ENCODE measurements at regions not wholly inside any gene's neighbourhood (a gene's known extent, or its start where the extent isn't known, plus 50 kb on each side); places are given as distances from the start of the nearest gene placed in this dataset.

GRCh38 chr4:135353008-135353407, 1151.4 kb upstream of the PABPC4L start:
- no peaks in the 10 kb centered on the region for H3K27me3 ChIP-seq (ENCODE audit: control insufficient read depth, insufficient read depth, low read length)
- WGBS (ENCODE audit: insufficient coverage, low lambda C conversion rate) = 82% methylated on average over 2 of the region's 3 CpGs
- DNase-seq = no peak
- H3K4me3 ChIP-seq (ENCODE audit: low read length) = no peak overlapping the region
- H3K4me1 ChIP-seq (ENCODE audit: control insufficient read depth, insufficient read depth, low read length) = no peaks in the 10 kb centered on the region
- no peaks in the 10 kb centered on the region for H3K9me3 ChIP-seq (ENCODE audit: control insufficient read depth, low read depth, low read length)
- H3K27ac ChIP-seq (ENCODE audit: low read length) = no peak overlapping the region
- H3K36me3 ChIP-seq (ENCODE audit: control insufficient read depth, insufficient read depth, low read length) = no peaks in the 10 kb centered on the region

- Histone ChIP-seq H3K27me3 (ENCODE audit: control insufficient read depth, insufficient read depth, low read length) (no peaks in the 10 kb centered on the region), H3K27ac (ENCODE audit: low read length) (no peak overlapping the region), H3K4me1 (ENCODE audit: control insufficient read depth, insufficient read depth, low read length) (no peaks in the 10 kb centered on the region), H3K36me3 (ENCODE audit: control insufficient read depth, insufficient read depth, low read length) (no peaks in the 10 kb centered on the region), H3K9me3 (ENCODE audit: control insufficient read depth, low read depth, low read length) (no peaks in the 10 kb centered on the region), H3K4me3 (ENCODE audit: low read length) (no peak overlapping the region)
- DNase-seq = no peak
- no CpG with 5 or more reads among the region's 2 CpGs for WGBS (ENCODE audit: insufficient coverage, low lambda C conversion rate)
Measured at GRCh38 chr4:135344492-135344891, 1142.9 kb upstream of the PABPC4L start.

DNA sequence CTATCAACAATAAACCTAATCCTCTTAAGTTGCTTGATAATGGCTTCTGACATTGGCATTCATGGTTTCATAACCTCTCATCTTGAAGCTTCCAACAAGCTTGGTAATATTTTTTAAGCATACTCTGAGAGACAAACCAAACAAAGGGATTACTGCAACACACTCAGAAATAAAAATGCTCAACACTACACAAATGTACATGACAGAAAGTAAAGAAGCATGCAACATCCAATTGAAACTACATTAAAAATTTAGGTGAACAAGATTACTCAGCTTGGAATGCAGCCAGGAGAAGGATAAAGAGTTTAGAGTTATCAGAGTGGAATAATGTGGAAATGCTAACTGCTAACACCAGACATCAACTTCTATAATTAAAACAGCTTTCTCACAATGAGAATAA, 1136.6 kb upstream of the PABPC4L start:
- H3K27ac ChIP-seq (ENCODE audit: low read length) = no peak overlapping the region

DNA sequence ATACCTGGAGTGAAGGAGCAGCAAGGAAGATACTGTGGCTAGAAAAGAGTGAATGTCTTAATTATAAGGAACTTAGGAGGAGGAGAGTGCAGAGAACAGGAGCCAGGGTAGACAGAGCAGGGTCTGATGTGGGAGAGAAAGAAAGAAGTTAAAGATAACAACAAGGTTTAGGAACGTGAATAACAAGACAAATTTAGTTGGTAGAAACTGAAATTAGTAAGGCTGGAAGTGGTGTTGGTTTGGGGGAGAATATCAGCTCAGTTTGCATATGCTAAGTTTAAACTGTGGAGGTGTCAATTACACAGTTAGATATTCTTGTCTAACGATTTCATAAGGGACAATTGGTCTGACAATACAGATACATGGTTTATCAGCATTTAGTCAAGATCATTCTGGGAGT, 1123.7 kb upstream of the PABPC4L start:
- H3K4me3 ChIP-seq (ENCODE audit: low read length) = no peak overlapping the region
- H3K36me3 ChIP-seq (ENCODE audit: control insufficient read depth, insufficient read depth, low read length) = no peaks in the 10 kb centered on the region
- DNase-seq = no peak
- no peaks in the 10 kb centered on the region for H3K9me3 ChIP-seq (ENCODE audit: control insufficient read depth, low read depth, low read length)
- no peak overlapping the region for H3K27ac ChIP-seq (ENCODE audit: low read length)
- no CpG with 5 or more reads among the region's 2 CpGs for WGBS (ENCODE audit: insufficient coverage, low lambda C conversion rate)
- no peaks in the 10 kb centered on the region for H3K4me1 ChIP-seq (ENCODE audit: control insufficient read depth, insufficient read depth, low read length)
- no peaks in the 10 kb centered on the region for H3K27me3 ChIP-seq (ENCODE audit: control insufficient read depth, insufficient read depth, low read length)

More for the DNA sequence above, 1136.6 kb upstream of the PABPC4L start:
- H3K36me3 ChIP-seq (ENCODE audit: control insufficient read depth, insufficient read depth, low read length) = no peaks in the 10 kb centered on the region
- no peaks in the 10 kb centered on the region for H3K27me3 ChIP-seq (ENCODE audit: control insufficient read depth, insufficient read depth, low read length)
- no peaks in the 10 kb centered on the region for H3K9me3 ChIP-seq (ENCODE audit: control insufficient read depth, low read depth, low read length)
- DNase-seq = no peak
- H3K4me1 ChIP-seq (ENCODE audit: control insufficient read depth, insufficient read depth, low read length) = no peaks in the 10 kb centered on the region
- no peak overlapping the region for H3K4me3 ChIP-seq (ENCODE audit: low read length)

DNA sequence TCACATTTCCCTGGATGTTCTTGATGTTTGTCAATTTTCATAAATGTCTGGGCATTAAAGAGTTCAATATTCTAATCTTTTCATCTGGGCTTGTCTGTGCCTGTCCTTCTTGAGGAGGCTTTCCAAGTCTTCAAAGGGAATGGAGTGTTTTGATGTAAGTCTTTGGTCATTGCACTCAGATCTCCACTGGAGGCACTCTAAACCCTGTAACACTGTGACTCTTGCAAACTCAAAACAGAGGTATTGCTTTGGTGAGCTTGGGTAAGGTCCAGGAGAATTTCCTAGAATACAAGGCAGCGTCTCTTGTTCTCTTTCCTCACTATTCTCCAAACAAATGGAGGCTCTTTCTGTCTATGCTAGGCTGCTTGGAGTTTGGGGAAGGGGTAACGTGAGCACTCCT, 1118.1 kb upstream of the PABPC4L start:
- WGBS (ENCODE audit: insufficient coverage, low lambda C conversion rate) = no CpG with 5 or more reads among the region's 2 CpGs
- Histone ChIP-seq H3K4me1 (ENCODE audit: control insufficient read depth, insufficient read depth, low read length) (no peaks in the 10 kb centered on the region), H3K36me3 (ENCODE audit: control insufficient read depth, insufficient read depth, low read length) (no peaks in the 10 kb centered on the region), H3K27ac (ENCODE audit: low read length) (no peak overlapping the region), H3K27me3 (ENCODE audit: control insufficient read depth, insufficient read depth, low read length) (no peaks in the 10 kb centered on the region), H3K9me3 (ENCODE audit: control insufficient read depth, low read depth, low read length) (no peaks in the 10 kb centered on the region), H3K4me3 (ENCODE audit: low read length) (no peak overlapping the region)
- no peak for DNase-seq

GRCh38 chr4:135316266-135316779, 1114.7 kb upstream of the PABPC4L start:
- Histone ChIP-seq H3K27me3 (ENCODE audit: control insufficient read depth, insufficient read depth, low read length) (no peaks in the 10 kb centered on the region), H3K9me3 (ENCODE audit: control insufficient read depth, low read depth, low read length) (no peaks in the 10 kb centered on the region), H3K27ac (ENCODE audit: low read length) (no peak overlapping the region), H3K4me3 (ENCODE audit: low read length) (no peak overlapping the region), H3K36me3 (ENCODE audit: control insufficient read depth, insufficient read depth, low read length) (no peaks in the 10 kb centered on the region), H3K4me1 (ENCODE audit: control insufficient read depth, insufficient read depth, low read length) (no peaks in the 10 kb centered on the region)
- DNase-seq = no peak
- 100% methylated on average over 1 of the region's 7 CpGs for WGBS (ENCODE audit: insufficient coverage, low lambda C conversion rate)

GRCh38 chr4:135290136-135290535, 1088.5 kb upstream of the PABPC4L start:
- Histone ChIP-seq H3K4me1 (ENCODE audit: control insufficient read depth, insufficient read depth, low read length) (no peaks in the 10 kb centered on the region), H3K4me3 (ENCODE audit: low read length) (no peak overlapping the region), H3K27me3 (ENCODE audit: control insufficient read depth, insufficient read depth, low read length) (no peaks in the 10 kb centered on the region), H3K27ac (ENCODE audit: low read length) (no peak overlapping the region), H3K9me3 (ENCODE audit: control insufficient read depth, low read depth, low read length) (no peaks in the 10 kb centered on the region), H3K36me3 (ENCODE audit: control insufficient read depth, insufficient read depth, low read length) (no peaks in the 10 kb centered on the region)
- 80% methylated on average over 1 of the region's 2 CpGs for WGBS (ENCODE audit: insufficient coverage, low lambda C conversion rate)
- no peak for DNase-seq

GRCh38 chr4:135283934-135284333, 1082.3 kb upstream of the PABPC4L start:
- H3K4me3 ChIP-seq (ENCODE audit: low read length) = no peak overlapping the region
- no peaks in the 10 kb centered on the region for H3K36me3 ChIP-seq (ENCODE audit: control insufficient read depth, insufficient read depth, low read length)
- H3K9me3 ChIP-seq (ENCODE audit: control insufficient read depth, low read depth, low read length) = no peaks in the 10 kb centered on the region
- H3K27me3 ChIP-seq (ENCODE audit: control insufficient read depth, insufficient read depth, low read length) = no peaks in the 10 kb centered on the region
- no peaks in the 10 kb centered on the region for H3K4me1 ChIP-seq (ENCODE audit: control insufficient read depth, insufficient read depth, low read length)
- no peak for DNase-seq
- H3K27ac ChIP-seq (ENCODE audit: low read length) = no peak overlapping the region

GRCh38 chr4:135282676-135283075, 1081.1 kb upstream of the PABPC4L start:
- WGBS (ENCODE audit: insufficient coverage, low lambda C conversion rate) = 100% methylated on average over 1 of the region's 1 CpG
- DNase-seq = no peak
- Histone ChIP-seq H3K9me3 (ENCODE audit: control insufficient read depth, low read depth, low read length) (no peaks in the 10 kb centered on the region), H3K36me3 (ENCODE audit: control insufficient read depth, insufficient read depth, low read length) (no peaks in the 10 kb centered on the region), H3K27me3 (ENCODE audit: control insufficient read depth, insufficient read depth, low read length) (no peaks in the 10 kb centered on the region), H3K4me3 (ENCODE audit: low read length) (no peak overlapping the region), H3K4me1 (ENCODE audit: control insufficient read depth, insufficient read depth, low read length) (no peaks in the 10 kb centered on the region), H3K27ac (ENCODE audit: low read length) (no peak overlapping the region)

DNA sequence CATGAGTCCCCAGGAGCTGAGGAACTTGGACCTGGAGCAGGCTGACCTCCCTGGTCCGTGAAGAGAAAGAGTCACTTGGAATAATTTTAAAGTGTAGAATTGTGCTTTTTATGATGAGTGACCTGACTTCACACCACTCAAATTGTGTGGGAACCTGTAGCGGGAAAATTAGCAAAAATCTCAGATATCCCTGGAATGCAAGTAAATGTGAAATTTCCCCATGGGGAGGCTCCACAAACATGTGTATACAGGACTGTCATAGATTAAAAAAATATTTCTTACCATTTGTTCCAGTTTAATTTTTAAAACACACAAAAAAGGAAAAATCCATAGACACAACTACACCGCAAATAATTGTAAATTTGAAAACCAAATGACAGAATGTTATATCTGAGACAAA, 1079.6 kb upstream of the PABPC4L start:
- Histone ChIP-seq H3K4me1 (ENCODE audit: control insufficient read depth, insufficient read depth, low read length) (no peaks in the 10 kb centered on the region), H3K4me3 (ENCODE audit: low read length) (no peak overlapping the region), H3K9me3 (ENCODE audit: control insufficient read depth, low read depth, low read length) (no peaks in the 10 kb centered on the region), H3K36me3 (ENCODE audit: control insufficient read depth, insufficient read depth, low read length) (no peaks in the 10 kb centered on the region), H3K27me3 (ENCODE audit: control insufficient read depth, insufficient read depth, low read length) (no peaks in the 10 kb centered on the region), H3K27ac (ENCODE audit: low read length) (no peak overlapping the region)
- 100% methylated on average over 2 of the region's 3 CpGs for WGBS (ENCODE audit: insufficient coverage, low lambda C conversion rate)
- DNase-seq = no peak

GRCh38 chr4:135277980-135278315, 1076.4 kb upstream of the PABPC4L start:
- H3K4me3 ChIP-seq (ENCODE audit: low read length) = no peak overlapping the region
- WGBS (ENCODE audit: insufficient coverage, low lambda C conversion rate) = no CpG with 5 or more reads among the region's 2 CpGs
- no peaks in the 10 kb centered on the region for H3K4me1 ChIP-seq (ENCODE audit: control insufficient read depth, insufficient read depth, low read length)
- DNase-seq = no peak
- H3K27ac ChIP-seq (ENCODE audit: low read length) = no peak overlapping the region
- H3K27me3 ChIP-seq (ENCODE audit: control insufficient read depth, insufficient read depth, low read length) = no peaks in the 10 kb centered on the region
- H3K9me3 ChIP-seq (ENCODE audit: control insufficient read depth, low read depth, low read length) = no peaks in the 10 kb centered on the region
- no peaks in the 10 kb centered on the region for H3K36me3 ChIP-seq (ENCODE audit: control insufficient read depth, insufficient read depth, low read length)

Data from large intestine (tissue), 3 donors.